ENCODE measurements at regions not wholly inside any gene's neighbourhood (a gene's known extent, or its start where the extent isn't known, plus 50 kb on each side); places are given as distances from the start of the nearest gene placed in this dataset.

GRCh38 chr7:25316366-25316765, 88.1 kb upstream of the NPVF start:
- DNase-seq: no peak

GRCh38 chr7:25318047-25318446, 89.8 kb upstream of the NPVF start:
- no peak for DNase-seq

GRCh38 chr7:25319707-25320106, 91.4 kb upstream of the NPVF start:
- no peak for DNase-seq

GRCh38 chr7:25320791-25321190, 92.5 kb upstream of the NPVF start:
- no peak for DNase-seq

- DNase-seq: no peak
Observed at GRCh38 chr7:25321424-25321823, 93.1 kb upstream of the NPVF start.

- no peak for DNase-seq
Observed at GRCh38 chr7:25322473-25322872, 94.2 kb upstream of the NPVF start.

- DNase-seq: no peak
Observed at GRCh38 chr7:25325186-25325757, 97.0 kb upstream of the NPVF start.

GRCh38 chr7:25326501-25327156, 98.3 kb upstream of the NPVF start:
- no peak for DNase-seq

GRCh38 chr7:25329815-25330214, 101.5 kb upstream of the NPVF start:
- no peak for DNase-seq

GRCh38 chr7:25333296-25333928, 105.1 kb upstream of the NPVF start:
- no peak for DNase-seq

- no peak for DNase-seq
Observed at GRCh38 chr7:25347360-25348066, 119.2 kb upstream of the NPVF start.

- DNase-seq: no peak
Observed at GRCh38 chr7:25348104-25348503, 119.8 kb upstream of the NPVF start.

- DNase-seq: no peak
Observed at GRCh38 chr7:25349283-25350017, 121.2 kb upstream of the NPVF start.

- no peak for DNase-seq
Observed at GRCh38 chr7:25350041-25350440, 121.8 kb upstream of the NPVF start.

GRCh38 chr7:25351761-25352160, 123.5 kb upstream of the NPVF start:
- DNase-seq: no peak

GRCh38 chr7:25353196-25353595, 124.9 kb upstream of the NPVF start:
- no peak for DNase-seq

- no peak for DNase-seq
Observed at GRCh38 chr7:25353732-25354131, 125.4 kb upstream of the NPVF start.

- no peak for DNase-seq
Observed at GRCh38 chr7:25356534-25357151, 128.4 kb upstream of the NPVF start.

GRCh38 chr7:25358926-25359325, 130.6 kb upstream of the NPVF start:
- DNase-seq: no peak

- peak; percentile 83 to 90 for DNase-seq
Observed at GRCh38 chr7:25359471-25360059, 131.3 kb upstream of the NPVF start.

- DNase-seq: peak; percentile 7 to 34
Observed at GRCh38 chr7:25360451-25360850, 132.2 kb upstream of the NPVF start.

- DNase-seq: no peak
Observed at GRCh38 chr7:25361387-25361786, 133.1 kb upstream of the NPVF start.
